GM04503 (cell line): ENCODE measurements at regions not wholly inside any gene's neighbourhood (a gene's known extent, or its start where the extent isn't known, plus 50 kb on each side); places are given as distances from the start of the nearest gene placed in this dataset.
"Not testable (repeated sequence)": the region's sequence is repeated elsewhere in the genome, so short reads cannot be mapped to it uniquely, and the experiment has no call there.

Source experiments
- DNase-seq: peaks from one replicate; pipeline ENCODE4 v3.0.0-alpha.2; 2012; ENCODE audit warnings: low read depth

DNA sequence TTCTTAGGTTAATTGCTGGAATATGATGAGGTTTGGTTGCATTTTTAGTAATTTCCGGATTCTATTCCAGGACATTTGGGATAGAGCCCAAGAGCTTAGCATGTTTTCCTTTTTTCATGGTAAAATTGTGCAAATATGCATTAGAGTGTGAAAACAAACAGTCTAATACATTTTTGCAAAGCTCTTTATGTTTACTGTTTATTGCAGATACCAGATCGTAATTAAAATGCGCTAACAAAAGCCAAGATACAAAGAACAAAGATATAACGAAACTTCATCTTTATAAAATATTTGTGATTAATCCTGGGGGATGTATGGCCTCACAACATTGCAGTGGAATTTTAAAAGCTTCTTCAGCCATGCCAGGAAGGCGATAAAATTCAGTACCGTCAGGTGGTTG lies 94.5 kb upstream of the TBC1D5 start:
- no peak for DNase-seq

DNA sequence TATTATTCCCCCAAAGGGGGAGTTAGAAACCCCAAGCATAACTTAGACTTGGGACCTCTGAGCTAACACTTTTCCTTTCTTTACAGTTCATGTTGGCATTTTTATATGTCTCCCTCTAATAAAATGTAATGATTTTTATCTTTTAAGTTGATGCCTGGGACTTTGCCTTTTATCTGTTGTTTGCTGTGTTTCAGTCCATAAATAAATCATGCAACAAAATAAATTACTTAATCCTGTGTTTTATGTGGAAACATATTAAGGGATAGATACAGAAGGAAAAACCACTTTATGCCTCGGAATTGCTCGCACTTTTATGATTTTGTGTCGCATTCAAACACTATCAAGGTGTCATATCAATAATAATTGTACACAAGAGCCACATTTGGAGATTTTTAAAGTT lies 93.7 kb upstream of the TBC1D5 start:
- DNase-seq: no peak

DNA sequence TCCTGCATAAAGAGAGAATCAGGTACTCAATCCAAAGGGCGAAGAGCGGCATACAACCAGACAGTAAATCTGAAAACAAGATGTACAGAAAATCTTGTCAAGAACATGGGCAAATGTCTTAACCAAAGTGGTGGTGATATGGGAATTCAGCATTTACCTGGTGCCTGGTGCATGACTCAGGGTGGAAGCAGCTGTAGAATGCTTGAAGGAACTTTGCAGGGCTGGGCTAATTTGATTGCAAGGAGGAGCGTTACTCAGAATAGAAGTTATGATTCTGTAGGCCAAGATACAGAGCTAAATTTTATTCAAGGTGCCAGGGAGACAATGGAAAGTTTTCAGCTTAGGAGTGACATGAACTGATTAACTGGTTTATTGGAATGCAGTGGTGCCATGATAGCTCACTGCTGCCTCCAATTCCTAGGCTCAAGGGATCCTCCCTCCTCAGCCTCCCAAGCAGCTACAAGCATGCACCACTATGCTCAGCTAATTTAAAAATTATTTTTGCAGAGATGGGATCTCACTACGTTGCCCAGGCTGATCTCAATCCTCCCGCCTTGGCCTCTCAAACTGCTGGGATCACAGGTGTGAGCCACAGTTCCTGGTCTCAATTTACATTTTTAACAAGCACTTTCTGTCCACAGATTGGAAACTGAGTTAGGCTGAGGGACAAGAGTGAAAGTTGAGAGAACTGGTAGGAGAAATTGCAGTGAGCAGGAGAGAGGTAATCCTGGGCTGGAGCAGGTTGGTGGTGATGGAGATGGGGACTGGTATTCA lies 91.5 kb upstream of the TBC1D5 start:
- no peak for DNase-seq

DNA sequence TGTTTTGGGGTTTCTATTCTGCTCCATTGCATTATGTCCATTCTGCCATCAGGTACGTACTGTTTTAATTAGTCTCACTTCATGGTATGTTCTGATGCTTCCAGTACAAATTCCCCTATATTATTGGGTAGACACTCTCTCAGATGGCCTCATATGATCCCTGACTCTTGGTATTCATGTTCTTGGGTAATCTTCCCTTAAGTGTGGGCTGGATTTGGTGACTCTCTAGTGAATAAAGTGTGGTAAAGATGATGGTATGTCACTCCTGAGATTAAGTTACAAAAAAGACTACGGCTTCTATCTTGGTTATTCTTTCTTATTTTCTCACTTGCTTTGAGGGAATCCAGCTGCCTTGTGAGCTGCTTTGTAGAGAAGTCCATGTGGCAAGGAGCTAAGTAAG lies 89.6 kb upstream of the TBC1D5 start:
- no peak for DNase-seq

DNA sequence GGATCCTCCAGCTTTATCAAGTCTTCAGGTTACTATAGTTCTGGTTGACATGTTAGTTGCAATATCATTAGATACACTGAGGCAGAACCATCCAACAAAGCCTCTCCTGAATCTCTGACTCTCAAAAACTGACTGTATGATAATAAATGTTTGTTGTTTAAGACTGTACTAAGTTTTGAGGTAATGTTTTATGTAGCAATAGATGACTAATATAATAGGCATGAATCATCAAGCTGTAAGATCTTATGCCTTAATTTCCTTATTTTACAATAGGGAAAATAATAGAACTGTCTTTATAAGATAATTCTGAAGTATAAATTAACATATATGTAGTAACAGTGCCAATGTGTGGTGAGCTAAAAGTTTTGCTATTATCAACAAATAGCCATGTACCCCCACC lies 88.9 kb upstream of the TBC1D5 start:
- no peak for DNase-seq

DNA sequence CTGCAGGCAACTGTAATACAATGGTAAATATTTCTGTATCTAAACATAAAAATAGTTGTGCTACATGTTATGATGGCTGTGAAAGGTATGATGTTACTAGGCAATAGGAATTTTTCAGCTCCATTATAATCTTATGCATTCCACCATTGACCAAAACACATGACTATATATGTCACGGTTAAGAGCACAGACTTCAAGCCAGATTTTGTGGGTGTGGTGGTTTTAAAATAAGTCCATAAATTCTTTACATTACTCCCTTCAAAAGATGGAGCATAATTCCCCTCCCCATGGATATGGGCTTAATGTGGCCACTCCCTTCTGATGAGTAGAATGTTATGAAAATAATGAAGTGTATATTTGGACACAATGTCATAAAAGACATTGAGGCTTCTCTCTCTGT lies 88.4 kb upstream of the TBC1D5 start:
- DNase-seq: no peak

DNA sequence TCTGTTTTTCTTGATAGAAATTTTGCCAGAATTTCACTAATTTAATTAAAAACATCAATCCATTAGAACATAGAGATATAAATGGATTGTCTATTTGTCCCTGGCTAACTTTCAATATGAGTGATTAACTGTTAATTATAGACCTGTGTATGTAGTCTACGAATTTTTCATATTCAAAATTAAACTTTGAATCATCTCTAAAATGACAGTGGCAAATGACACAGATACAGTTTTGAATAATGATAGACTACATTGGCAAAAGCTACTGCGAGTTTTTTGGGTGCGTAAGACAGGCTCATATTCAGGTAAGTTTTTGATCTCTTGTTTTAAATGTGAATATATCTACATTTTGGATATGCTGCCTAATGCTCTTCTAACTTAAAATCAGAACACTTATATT lies 86.0 kb upstream of the TBC1D5 start:
- no peak for DNase-seq

DNA sequence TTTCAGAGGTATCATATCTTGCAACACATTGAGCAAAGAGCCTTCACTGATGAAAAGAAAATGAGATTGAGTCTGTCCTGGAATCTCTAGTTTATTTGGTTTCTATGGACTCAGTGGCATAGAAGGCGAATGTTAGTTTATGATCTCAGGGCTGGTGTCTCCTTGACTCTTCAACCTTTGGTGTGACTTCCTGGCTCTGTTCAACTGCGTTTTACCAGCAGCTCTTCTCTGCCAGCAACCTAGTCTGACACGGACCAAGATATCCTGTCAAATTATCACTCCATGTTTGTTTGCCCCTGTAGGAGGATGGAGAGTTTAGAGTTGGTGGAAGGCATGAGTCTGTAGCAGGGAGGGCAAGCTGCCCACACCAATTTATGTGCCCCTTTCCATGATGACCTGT lies 82.9 kb upstream of the TBC1D5 start:
- DNase-seq: no peak

DNA sequence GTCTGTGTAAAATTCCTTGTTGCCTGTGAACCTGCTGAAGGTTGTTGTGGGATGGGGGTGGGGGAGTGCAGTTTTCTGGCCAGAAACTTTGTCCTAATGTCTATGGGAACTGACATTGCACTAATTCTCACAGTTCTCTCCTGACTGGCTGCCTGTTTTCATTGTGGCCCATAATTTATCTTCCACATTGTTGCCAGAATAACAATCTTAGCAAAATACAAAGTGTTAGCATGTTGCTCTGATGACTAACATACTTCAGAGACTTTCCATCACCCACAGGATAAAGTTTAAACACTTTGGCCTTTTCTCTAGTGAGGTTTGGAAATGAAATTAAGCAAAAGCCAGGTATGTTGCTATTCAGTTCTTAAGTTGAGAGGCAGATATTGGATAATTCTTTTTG lies 81.4 kb upstream of the TBC1D5 start:
- no peak for DNase-seq

DNA sequence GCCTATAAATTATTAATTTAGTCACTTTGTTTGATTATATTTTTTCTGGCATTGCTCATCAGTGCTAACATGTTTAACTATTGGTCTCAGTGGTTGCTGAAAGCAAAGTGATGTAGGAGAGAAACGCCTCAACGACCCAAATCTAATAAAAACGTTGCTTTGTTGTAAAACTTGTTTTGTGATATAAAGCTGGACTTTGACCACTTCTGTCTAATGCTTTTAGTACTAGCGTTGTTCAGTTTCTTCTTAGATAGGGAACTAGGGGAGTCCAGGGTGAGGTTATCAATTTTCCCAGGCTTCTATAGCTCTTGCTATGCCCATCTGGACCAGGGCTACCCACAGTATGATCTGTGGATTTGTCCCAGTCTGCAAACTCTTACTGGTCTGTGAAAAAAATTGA lies 80.6 kb upstream of the TBC1D5 start:
- no peak for DNase-seq

DNA sequence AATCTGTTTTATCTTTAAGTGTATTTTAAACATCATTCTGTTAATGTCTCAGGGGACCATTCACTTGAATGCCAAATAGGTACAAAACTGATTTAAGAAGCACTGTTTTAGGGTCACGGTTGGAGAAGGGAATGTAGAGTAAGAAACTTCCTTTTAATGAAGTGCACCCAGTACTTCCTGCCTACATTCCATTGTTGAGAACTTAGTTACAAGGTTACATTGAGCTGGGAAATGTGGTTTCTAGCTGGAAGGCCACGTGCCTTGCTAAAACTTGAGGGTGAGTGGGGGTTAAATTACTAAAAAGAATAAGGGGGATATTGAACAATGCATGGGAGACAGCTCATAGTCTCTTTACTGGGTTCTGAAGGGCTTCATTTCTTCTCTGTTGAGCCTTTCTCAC lies 78.3 kb upstream of the TBC1D5 start:
- DNase-seq: no peak

DNA sequence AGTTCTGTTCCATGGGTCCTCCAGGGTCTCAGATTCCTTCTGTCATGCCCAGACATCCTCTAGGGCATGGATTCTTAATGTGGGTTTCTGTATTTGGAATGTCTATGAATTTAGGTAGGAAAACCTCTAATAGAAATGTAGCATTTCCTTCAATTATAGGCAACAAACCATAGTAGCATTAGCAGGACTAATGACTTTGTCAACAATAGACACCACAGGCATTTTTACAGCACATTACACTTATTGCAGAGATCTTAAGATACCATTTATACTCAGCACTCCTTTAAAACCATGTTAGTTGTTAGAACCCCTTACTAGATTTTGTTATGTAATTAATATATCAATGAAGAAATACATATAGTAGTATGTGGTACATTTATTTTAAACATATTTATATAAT lies 77.8 kb upstream of the TBC1D5 start:
- no peak for DNase-seq

DNA sequence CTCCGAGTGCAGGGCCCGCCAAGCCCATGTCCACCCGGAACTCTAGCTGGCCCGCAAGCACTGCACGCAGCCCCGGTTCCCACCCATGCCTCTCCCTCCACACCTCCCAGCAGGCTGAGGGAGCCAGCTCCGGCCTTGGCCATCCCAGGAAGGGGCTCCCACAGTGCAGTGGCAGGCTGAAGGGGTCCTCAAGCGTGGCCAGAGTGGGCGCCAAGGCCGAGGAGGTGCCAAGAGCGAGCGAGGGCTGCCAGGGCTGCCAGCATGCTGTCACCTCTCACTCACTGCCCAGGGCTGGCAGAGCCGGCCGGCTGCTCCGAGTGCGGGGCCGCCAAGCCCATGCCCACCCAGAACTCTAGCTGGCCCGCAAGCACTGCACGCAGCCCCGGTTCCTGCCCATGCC lies 75.5 kb upstream of the TBC1D5 start:
- not testable (repeated sequence) for DNase-seq

DNA sequence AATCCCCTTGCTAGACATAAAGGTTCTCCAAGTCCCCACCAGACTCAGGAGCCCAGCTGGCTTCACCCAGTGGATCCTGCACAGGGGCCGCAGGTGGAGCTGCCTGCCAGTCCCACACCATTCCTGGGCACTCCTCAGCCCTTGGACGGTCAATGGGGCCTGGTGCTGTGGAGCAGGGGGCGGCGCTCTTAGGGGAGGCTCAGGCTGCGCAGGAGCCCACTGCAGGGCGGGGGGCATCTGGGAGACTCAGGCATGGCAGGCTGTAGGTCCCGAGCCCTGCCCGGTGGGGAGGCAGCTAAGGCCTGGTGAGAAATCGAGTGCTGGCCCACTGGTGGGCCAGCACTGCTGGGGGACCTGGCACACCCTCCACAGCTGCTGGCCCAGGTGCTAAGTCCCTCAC lies 75.1 kb upstream of the TBC1D5 start:
- no peak for DNase-seq

DNA sequence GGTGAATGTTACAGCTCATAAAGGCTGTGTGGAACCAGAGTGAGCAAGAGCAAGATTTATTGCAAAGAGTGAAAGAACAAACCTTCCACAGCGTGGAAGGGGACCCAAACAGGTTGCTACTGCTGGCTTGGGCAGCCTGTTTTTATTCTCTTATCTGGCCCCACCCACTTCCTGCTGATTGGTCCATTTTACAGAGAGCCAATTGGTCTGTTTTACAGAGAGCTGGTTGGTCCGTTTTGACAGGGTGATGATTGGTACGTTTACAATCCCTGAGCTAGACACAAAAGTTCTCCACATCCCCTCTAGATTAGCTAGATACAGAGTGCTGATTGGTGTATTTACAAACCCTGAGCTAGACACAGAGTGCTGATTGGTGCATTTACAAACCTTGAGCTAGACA lies 74.4 kb upstream of the TBC1D5 start:
- DNase-seq: not testable (repeated sequence)

DNA sequence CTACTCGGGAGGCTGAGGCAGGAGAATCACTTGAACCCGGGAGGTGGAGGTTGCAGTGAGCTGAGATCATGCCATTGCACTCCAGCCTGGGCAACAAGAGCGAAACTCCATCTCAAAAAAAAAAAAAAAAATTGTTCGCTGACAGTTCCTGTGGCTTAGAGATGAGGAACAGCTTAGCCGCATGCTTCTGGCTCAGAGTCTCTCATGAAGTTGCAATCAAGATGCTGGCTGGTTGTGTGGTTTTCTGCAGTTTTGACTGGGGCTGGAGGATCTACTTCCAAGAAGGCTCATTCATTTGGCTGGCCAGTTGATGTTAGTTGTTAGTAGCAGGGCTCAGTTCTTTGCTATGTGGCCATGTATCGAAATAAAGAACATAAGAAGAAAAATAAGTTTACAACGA lies 69.9 kb upstream of the TBC1D5 start:
- not testable (repeated sequence) for DNase-seq

DNA sequence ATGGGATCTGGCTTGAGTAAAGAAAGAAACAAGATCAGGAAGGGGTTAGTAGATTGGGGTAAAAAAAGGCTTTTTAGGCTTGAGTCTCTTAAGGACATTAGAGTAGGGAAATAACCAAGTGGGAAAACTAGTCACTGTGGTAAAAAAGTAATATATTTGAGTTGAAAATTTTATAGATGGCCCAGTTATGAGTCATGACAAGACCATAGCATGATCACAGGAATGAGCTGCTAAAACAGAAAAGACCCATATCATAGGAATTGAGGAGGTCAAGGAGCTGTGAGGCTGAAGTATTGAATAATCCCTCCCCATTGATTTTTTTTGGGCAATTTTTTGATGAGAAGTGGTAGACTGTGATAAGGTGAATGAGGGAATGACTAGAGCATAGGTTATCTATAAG lies 69.2 kb upstream of the TBC1D5 start:
- no peak for DNase-seq

DNA sequence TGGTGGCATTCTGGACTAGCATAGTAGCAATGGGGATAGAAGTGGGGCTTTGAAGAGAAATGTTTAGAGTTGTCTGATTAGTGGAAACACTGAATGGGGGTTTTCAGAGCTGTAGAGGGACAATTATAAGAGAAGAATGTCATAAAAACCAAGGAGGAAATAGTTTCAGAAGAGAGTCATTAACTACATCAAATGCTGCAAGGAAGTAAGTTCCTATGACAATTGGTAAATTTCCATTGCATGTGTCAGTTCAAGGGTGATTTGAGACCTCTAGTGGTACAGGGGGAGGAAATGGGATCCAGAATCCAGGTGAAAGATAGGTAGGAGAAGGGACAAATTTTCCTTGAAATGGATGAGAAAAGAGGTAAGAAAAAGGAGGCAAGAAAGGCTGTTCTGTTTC lies 68.3 kb upstream of the TBC1D5 start:
- peak; percentile 53 for DNase-seq

DNA sequence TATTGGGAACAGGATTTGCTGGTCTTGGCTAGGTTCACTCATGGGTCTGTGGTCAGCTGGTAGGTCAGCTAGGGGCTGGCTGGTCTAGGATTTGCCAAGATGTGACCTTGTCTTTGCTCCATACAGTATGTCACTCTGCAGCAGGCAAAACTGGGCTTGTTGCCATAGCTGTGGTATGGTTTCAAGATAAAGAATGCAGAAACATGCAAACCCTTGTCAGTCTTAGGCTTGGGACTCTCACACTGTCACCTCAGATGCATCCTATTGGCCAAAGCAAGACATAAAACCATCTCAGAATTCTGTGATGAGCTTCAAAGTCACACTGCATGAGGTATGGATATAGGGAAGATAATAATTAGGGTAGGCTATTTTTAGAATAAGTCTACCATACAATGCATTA lies 66.6 kb upstream of the TBC1D5 start:
- DNase-seq: peak; percentile 24

DNA sequence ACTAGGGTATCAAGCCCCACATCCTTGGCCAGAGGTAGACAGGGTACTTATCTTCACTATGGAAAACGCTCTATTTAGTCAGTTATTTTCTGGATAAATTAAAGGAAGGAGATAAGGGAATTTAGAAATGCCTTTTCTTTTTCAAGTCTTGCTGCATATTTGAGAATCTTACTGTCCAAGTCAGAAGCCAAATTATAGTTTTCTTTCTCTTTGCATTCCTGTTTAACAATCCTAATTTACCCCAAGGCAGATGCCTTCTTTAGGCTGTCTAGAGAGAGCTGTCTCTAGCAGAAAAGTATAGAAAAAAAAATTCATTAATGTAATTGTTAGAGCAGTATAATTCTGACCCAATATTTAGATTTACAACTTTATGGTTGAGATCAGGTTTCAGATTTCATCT lies 64.4 kb upstream of the TBC1D5 start:
- no peak for DNase-seq

DNA sequence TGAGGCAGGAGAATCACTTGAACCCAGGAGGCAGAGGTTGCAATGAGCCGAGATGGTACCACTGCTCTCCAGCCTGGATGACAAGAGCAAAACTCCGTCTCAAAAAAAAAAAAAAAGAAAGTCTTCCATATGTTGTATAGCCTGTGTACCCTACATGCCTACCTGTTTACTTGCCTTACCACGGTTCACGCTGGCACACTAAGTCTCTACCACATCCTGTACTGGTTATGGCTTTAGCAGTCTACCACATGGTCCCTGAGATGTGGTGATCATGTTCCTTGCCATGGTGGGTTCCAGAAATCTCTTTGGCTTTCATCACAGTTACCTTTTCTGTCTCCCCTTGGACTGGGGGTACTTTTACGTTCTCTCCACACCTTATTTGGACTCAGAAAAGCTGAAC lies 63.8 kb upstream of the TBC1D5 start:
- DNase-seq: no peak

DNA sequence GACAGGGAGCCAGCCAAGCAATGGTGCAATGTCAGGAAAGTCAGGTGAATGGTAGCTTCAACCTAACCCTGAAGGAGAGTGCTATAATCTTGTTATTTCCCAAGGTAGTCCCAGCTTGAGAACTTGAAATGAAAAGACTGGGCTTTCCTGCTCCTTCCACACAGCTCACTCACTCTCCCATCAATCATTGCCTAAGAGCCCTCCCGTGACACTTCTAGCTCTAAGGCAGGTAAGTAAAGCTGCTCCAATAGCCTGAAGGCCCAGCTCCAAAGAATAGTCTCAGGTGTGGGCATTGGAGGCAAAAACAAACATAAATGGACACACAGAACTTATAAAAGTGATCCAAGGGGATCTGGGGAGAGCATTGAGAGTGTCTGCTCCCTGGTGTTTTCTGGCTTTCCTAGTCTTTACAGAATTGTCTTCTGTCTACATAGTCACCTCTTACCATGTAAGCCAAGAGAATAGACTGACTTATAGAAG lies 63.1 kb upstream of the TBC1D5 start:
- DNase-seq: no peak

DNA sequence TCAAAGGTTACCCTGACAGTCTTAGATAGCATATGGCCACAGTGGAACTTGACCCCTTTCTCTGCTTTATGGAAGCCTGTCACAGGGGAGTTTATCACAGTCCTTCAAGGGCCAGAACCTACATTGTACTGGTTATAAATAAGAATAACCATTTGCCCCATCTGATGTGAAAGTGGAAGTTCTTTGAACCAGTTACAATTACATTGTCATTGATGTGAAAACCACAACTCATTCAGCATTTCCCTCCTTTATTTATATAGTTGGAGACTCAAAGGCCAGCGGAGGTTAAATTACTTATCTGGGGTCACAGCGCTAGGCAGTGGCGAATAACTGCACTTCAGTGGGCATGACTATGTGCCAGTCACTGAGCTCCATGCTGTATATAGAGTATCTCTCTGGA lies 60.5 kb upstream of the TBC1D5 start:
- DNase-seq: no peak

DNA sequence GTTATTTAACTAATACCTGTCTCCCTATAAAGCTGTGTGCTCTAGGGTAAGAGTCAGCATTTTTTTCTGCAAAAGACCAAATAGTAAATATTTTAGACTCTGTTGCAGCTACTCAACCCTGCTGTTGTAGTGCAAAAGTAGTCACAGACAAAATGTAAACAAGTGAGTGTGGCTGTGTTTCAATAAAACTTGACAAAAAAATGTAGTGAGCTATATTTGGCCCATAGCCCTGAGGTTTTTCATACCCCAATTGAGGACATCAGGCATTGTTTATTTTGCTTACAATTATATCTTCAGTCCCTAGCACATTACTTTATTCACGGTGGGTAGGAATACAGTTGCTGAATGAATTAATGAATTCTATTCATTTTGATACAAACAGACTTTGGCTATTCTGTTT lies 58.7 kb upstream of the TBC1D5 start:
- no peak for DNase-seq

DNA sequence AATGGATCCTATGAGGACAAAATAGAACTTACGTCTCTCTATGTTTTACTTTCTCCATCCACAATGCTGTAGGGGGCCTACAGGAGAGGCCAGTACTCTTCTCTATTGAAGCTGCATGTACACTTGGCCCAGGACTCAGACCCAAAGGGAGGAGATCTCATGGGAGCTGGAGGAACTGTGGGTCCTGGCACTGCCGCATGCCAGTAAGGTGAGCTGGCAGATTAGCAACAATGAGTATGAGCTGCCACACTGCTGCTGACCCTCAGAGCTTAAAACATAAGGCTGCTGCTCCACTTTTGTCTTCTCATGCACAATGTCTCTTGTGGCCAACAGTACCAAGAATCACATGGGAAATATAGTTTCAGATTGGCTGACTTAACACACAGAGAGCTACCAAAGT lies 57.8 kb upstream of the TBC1D5 start:
- DNase-seq: no peak
